K562 (cell line): ENCODE measurements at regions not wholly inside any gene's neighbourhood (a gene's known extent, or its start where the extent isn't known, plus 50 kb on each side); places are given as distances from the start of the nearest gene placed in this dataset.

Source experiments
- ATAC-seq: fragments of 200-7000 bp; cut with Tn5 transposase; 3 replicates; pipeline ENCODE4 v1.9.1; 2020; ENCODE audit warnings: moderate library complexity
- BruUV-seq: library from RNA; stranded (reverse); fragments of 400-500 nt; replicated peaks from 2 replicates; lab custom pipeline; 2021; lab: Mats Ljungman, UMichigan
- CTCF ChIA-PET: fragments of 300-600 bp; formaldehyde crosslinking; extraction: SDS; loops from one replicate; lab custom pipeline; 2021; ENCODE audit warnings: low intra/inter-chr PET ratio; lab: Yijun Ruan, JAX
- POLR2A ChIA-PET: fragments of 300-600, 350-650 bp; sonication (Branson Sonifier 250); formaldehyde crosslinking; extraction: SDS; loops from one replicate; lab custom pipeline; 2021; ENCODE audit warnings: antibody characterized with exemption, inconsistent platforms; lab: Yijun Ruan, JAX
- DNase-seq, 4 experiments: peaks; one replicate each; pipeline versions ENCODE4 v3.0.0 to v3.0.0-alpha.2; 2011 to 2018; ENCODE audit warnings: low spot score in 3 of 4, mixed read lengths in 3 of 4; ENCODE audit errors: extremely low read depth in 1 of 4
- FAIRE-seq: peaks from 2 replicates; lab custom pipeline; 2011; peaks lifted over from hg19 to GRCh38; lab: Jason Lieb, UNC
- H2AFZ ChIP-seq: 2 replicates; pipeline ENCODE4 v1.6.0; 2011; ENCODE audit warnings: low read depth, low read length, control low read depth, inconsistent platforms
- H3K27ac ChIP-seq: fragments of 200-600 bp; 3 replicates; pipeline ENCODE4 v1.8.0; 2011; ENCODE audit warnings: low read depth, mild to moderate bottlenecking, control low read depth, inconsistent platforms, low read length, moderate library complexity, mixed read lengths; ENCODE audit errors: extremely low read depth
- H3K27me3 ChIP-seq, 2 experiments: fragments of 300-600 bp in 1 of 2; 2 replicates in 1 of 2; 3 replicates in 1 of 2; pipeline versions ENCODE4 v1.6.0 to v1.8.0; 2011; ENCODE audit warnings: inconsistent platforms in 2 of 2, low read length in 2 of 2, mild to moderate bottlenecking in 1 of 2, mixed read lengths in 1 of 2, moderate library complexity in 1 of 2; ENCODE audit not compliant: control insufficient read depth in 2 of 2, insufficient read depth in 2 of 2
- H3K36me3 ChIP-seq: fragments of 300-600 bp; 3 replicates; pipeline ENCODE4 v1.8.0; 2011; ENCODE audit warnings: mild to moderate bottlenecking, low read length, inconsistent platforms; ENCODE audit not compliant: control insufficient read depth, insufficient read depth
- H3K4me1 ChIP-seq, 2 experiments: fragments of 200-600 bp in 1 of 2; replicated peaks in 1 of 2; 2 replicates in 1 of 2; 3 replicates in 1 of 2; pipeline versions ENCODE4 v1.5.1 to v1.8.0; 2011; ENCODE audit warnings: inconsistent platforms in 2 of 2, low read length in 2 of 2, mild to moderate bottlenecking in 1 of 2, mixed read lengths in 1 of 2, moderate library complexity in 1 of 2; ENCODE audit not compliant: control insufficient read depth in 2 of 2, insufficient read depth in 2 of 2
- H3K4me2 ChIP-seq: 2 replicates; pipeline ENCODE4 v1.6.1; 2011; ENCODE audit warnings: low read length, control low read depth, inconsistent platforms, mixed read lengths; ENCODE audit not compliant: insufficient read depth
- H3K4me3 ChIP-seq: fragments of 200-600 bp; sonication (generic), shearing (Covaris generic); 2 replicates; pipeline ENCODE4 v1.5.1; 2016; ENCODE audit warnings: control low read depth, inconsistent platforms
- H3K79me2 ChIP-seq: fragments of 200-600 bp; 3 replicates; pipeline ENCODE4 v1.8.0; 2011; ENCODE audit warnings: low read length, inconsistent platforms; ENCODE audit not compliant: control insufficient read depth, insufficient read depth
- H3K9ac ChIP-seq, 2 experiments: 2 replicates each; pipeline versions ENCODE4 v1.6.0 to v1.6.1; 2011; ENCODE audit warnings: low read depth in 2 of 2, low read length in 2 of 2, control low read depth in 1 of 2, inconsistent platforms in 1 of 2, mild to moderate bottlenecking in 1 of 2, mixed read lengths in 1 of 2; ENCODE audit not compliant: insufficient read depth in 1 of 2
- H3K9me1 ChIP-seq: one replicate; pipeline ENCODE4 v1.6.0; 2011; ENCODE audit warnings: inconsistent platforms, mild to moderate bottlenecking, low read length, moderate library complexity; ENCODE audit not compliant: control insufficient read depth, insufficient read depth
- H3K9me3 ChIP-seq: replicated peaks from 2 replicates; pipeline ENCODE4 v1.5.1; 2011; ENCODE audit warnings: low read depth, low read length, inconsistent platforms; ENCODE audit not compliant: control insufficient read depth, insufficient read depth
- H4K20me1 ChIP-seq: replicated peaks from 2 replicates; pipeline ENCODE4 v1.6.1; 2011; ENCODE audit warnings: low read length, inconsistent platforms, mixed read lengths; ENCODE audit not compliant: control insufficient read depth, insufficient read depth
- FOXP1 ChIP-seq: sonication (generic); formaldehyde crosslinking; IDR thresholded peaks from 2 replicates; pipeline ENCODE4 v1.8.0; 2022; ENCODE audit warnings: mild to moderate bottlenecking, missing genetic modification reagents
- KDM1A ChIP-seq, 2 experiments: fragments of 450-650 bp; IDR thresholded peaks; 2 replicates each; pipeline ENCODE4 v1.6.1; 2016; ENCODE audit warnings: mild to moderate bottlenecking in 2 of 2
- WGBS: fragments of 100-300 bp; shearing (Covaris generic); methylation state at CpG from one replicate; pipeline ENCODE4 v1.1.6; 2016; ENCODE audit warnings: low coverage, mixed read lengths; ENCODE audit not compliant: insufficient coverage; ENCODE audit errors: missing lambda C conversion rate; 5-methylcytosine and 5-hydroxymethylcytosine counted together
- in situ Hi-C: fragments of 300-500 bp; cut with MboI; formaldehyde crosslinking; loops from 4 replicates; pipeline ENCODE4 v1.15.0; 2018; ENCODE audit warnings: inconsistent platforms, mixed read lengths
- intact Hi-C: fragments of 100-400 bp; cut with micrococcal nuclease; formaldehyde crosslinking; loops from 2 replicates; pipeline ENCODE4 v1.14.2; 2022
- TF ChIP-seq, protein P1 (sequence below), 2 experiments: fragments of 450-650 bp in 1 of 2; sonication (generic) in 1 of 2; formaldehyde crosslinking in 1 of 2; IDR thresholded peaks; 2 replicates each; pipeline versions ENCODE4 v1.7.1 to v1.9.0; 2016 to 2022; ENCODE audit warnings: inconsistent platforms in 1 of 2, mild to moderate bottlenecking in 1 of 2, missing genetic modification reagents in 1 of 2

DNA sequence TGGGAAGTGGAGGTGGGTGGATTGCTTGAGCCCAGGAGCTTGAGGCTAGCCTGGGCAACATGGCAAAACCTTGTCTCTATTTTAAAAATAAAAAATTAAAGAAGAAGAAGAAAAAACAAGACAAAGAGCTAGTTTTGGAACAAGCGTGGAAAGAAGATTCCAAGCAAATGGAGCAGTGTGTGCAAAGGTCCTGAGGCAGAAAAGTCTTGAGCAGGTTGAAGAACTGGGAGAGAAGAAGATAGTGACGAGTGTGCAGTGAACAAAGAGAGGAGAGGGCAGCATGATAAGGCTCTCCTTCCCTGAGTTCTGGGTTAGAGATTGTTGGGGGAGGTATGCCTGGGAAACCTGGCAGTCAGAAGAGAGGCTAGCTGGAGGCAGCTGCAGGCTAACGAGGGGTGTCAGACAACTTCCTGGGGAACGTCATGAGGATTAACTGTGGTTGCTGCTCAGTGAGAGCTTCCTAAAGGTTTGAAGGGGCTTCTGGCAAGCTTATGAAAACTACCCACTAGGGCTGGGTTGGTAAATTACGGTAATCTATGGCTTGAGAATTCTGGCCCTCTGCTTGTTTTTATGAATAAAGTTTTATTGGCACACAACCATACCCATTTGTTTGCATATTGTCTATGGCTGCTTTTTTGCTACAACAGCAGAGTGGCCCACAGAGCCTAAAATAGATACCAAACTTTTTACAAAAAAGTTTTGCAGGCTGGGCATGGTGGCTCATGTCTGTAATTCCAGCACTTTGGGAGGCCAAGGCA, 128.9 kb downstream of the ZFP64 start:
- ATAC-seq = no peak
- no peak for DNase-seq
- no peaks in the 10 kb centered on the region for H4K20me1 ChIP-seq
- no peaks in the 10 kb centered on the region for H3K9me1 ChIP-seq
- POLR2A ChIA-PET = interaction anchor here (0.7 kb wide), 1 partner anchor 15 kb away, joined by 3 read pairs; no protein-coding TSS in a partner anchor
- in situ Hi-C loops (no loop called here), intact Hi-C loops (no loop called here)
- no TSS peak for BruUV-seq
- H3K9me3 ChIP-seq = no peaks in the 10 kb centered on the region
- H3K9ac ChIP-seq = no peak overlapping the region
- no peak for TF ChIP-seq FOXP1 (CRISPR knock-in tag)
- TF ChIP-seq, protein P1, sequence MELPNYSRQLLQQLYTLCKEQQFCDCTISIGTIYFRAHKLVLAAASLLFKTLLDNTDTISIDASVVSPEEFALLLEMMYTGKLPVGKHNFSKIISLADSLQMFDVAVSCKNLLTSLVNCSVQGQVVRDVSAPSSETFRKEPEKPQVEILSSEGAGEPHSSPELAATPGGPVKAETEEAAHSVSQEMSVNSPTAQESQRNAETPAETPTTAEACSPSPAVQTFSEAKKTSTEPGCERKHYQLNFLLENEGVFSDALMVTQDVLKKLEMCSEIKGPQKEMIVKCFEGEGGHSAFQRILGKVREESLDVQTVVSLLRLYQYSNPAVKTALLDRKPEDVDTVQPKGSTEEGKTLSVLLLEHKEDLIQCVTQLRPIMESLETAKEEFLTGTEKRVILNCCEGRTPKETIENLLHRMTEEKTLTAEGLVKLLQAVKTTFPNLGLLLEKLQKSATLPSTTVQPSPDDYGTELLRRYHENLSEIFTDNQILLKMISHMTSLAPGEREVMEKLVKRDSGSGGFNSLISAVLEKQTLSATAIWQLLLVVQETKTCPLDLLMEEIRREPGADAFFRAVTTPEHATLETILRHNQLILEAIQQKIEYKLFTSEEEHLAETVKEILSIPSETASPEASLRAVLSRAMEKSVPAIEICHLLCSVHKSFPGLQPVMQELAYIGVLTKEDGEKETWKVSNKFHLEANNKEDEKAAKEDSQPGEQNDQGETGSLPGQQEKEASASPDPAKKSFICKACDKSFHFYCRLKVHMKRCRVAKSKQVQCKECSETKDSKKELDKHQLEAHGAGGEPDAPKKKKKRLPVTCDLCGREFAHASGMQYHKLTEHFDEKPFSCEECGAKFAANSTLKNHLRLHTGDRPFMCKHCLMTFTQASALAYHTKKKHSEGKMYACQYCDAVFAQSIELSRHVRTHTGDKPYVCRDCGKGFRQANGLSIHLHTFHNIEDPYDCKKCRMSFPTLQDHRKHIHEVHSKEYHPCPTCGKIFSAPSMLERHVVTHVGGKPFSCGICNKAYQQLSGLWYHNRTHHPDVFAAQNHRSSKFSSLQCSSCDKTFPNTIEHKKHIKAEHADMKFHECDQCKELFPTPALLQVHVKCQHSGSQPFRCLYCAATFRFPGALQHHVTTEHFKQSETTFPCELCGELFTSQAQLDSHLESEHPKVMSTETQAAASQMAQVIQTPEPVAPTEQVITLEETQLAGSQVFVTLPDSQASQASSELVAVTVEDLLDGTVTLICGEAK (IDR thresholded peaks at IDR 0.05) = peak; percentile 83
- TF ChIP-seq, protein P1 (CRISPR knock-in tag; IDR thresholded peaks at IDR 0.05) = peak; percentile 43
- TF ChIP-seq KDM1A (IDR thresholded peaks at IDR 0.05) = no peak
- H3K79me2 ChIP-seq = no peaks in the 10 kb centered on the region
- WGBS = 0% methylated on average over 5 of the region's 5 CpGs
- H3K4me2 ChIP-seq = no peak overlapping the region
- no peak for FAIRE-seq
- no peaks in the 10 kb centered on the region for H3K4me1 ChIP-seq
- H3K4me3 ChIP-seq = no peak overlapping the region
- H2AFZ ChIP-seq = no peak overlapping the region
- H3K27ac ChIP-seq = no peak overlapping the region
- H3K36me3 ChIP-seq = no peaks in the 10 kb centered on the region
- CTCF ChIA-PET = no interaction called here
- peaks cover 0 to 2% of the 10 kb centered on the region in 2 experiments; a peak in 1 of 5 replicates for H3K27me3 ChIP-seq
